ENCODE measurements at regions not wholly inside any gene's neighbourhood (a gene's known extent, or its start where the extent isn't known, plus 50 kb on each side); places are given as distances from the start of the nearest gene placed in this dataset.

GRCh38 chr11:119790476-119790875, 61.5 kb upstream of the NECTIN1 start:
- in situ Hi-C loops (cut with MboI) (no loop called here), intact Hi-C loops (cut with micrococcal nuclease) (no loop called here)
- DNase-seq (ENCODE audit: extremely low read depth in 1 of 4, low spot score in 3 of 4) (no peak), ATAC-seq (no peak), FAIRE-seq (no peak)
- Histone ChIP-seq H3K27ac (ENCODE audit: extremely low read depth, low read depth, low read length) (no peak overlapping the region), H3K36me3 (ENCODE audit: control insufficient read depth, insufficient read depth, low read length) (no peaks in the 10 kb centered on the region), H4K20me1 (replicated peaks; ENCODE audit: control insufficient read depth, insufficient read depth, low read length) (peaks cover 4% of the 10 kb centered on the region; the same call in 1 of the 2 replicates), H3K9me1 (ENCODE audit: control insufficient read depth, insufficient read depth, low read length) (no peaks in the 10 kb centered on the region), H3K79me2 (ENCODE audit: control insufficient read depth, insufficient read depth, low read length) (no peaks in the 10 kb centered on the region), H3K4me2 (ENCODE audit: insufficient read depth, low read length) (no peak overlapping the region), H3K27me3 (ENCODE audit: control insufficient read depth in 2 of 2, insufficient read depth in 2 of 2, low read length in 2 of 2) (peaks cover 5 to 56% of the 10 kb centered on the region in 2 experiments), H2AFZ (ENCODE audit: low read depth, low read length) (no peak overlapping the region), H3K4me3 (no peak overlapping the region), H3K4me1 (replicated peaks in 1 of 2; ENCODE audit: control insufficient read depth in 2 of 2, insufficient read depth in 2 of 2, low read length in 2 of 2) (peaks cover 0 to 2% of the 10 kb centered on the region in 2 experiments; a peak in 1 of 5 replicates), H3K9me3 (replicated peaks; ENCODE audit: control insufficient read depth, insufficient read depth, low read depth, low read length) (no peaks in the 10 kb centered on the region), H3K9ac (ENCODE audit: insufficient read depth in 1 of 2, low read depth in 2 of 2, low read length in 2 of 2) (no peak overlapping the region)
- BruUV-seq (replicated peaks), result no TSS peak
- no peak for TF ChIP-seq HCFC1 (IDR thresholded peaks at IDR 0.05; ENCODE audit: low read depth, low read length)
- no peak for TF ChIP-seq DIDO1 (tag; IDR thresholded peaks at IDR 0.05; ENCODE audit: low read depth)
- no peak for TF ChIP-seq TAF7 (tag; IDR thresholded peaks at IDR 0.05)
- TF ChIP-seq EZH2 (IDR thresholded peaks at IDR 0.05; ENCODE audit: borderline replicate concordance, low read depth, low read length), result no peak
- no peak for TF ChIP-seq RUNX1 (IDR thresholded peaks at IDR 0.05; ENCODE audit: low read depth)
- TF ChIP-seq E2F3 (CRISPR knock-in tag; IDR thresholded peaks at IDR 0.05), result no peak
- TF ChIP-seq ZNF696 (CRISPR knock-in tag; conservative IDR thresholded peaks at IDR 0.05), result no peak
- TF ChIP-seq SMAD3 (CRISPR knock-in tag; conservative IDR thresholded peaks at IDR 0.05), result no peak
- TF ChIP-seq KLF13 (tag; IDR thresholded peaks at IDR 0.05; ENCODE audit: borderline replicate concordance, low read depth), result no peak
- no peak for TF ChIP-seq ETV6 (IDR thresholded peaks at IDR 0.05; ENCODE audit: borderline replicate concordance in 1 of 2, low read depth in 2 of 2, low read length in 1 of 2)
- no peak for TF ChIP-seq ETV6 (CRISPR knock-in tag; IDR thresholded peaks at IDR 0.05; ENCODE audit: borderline replicate concordance)
- TF ChIP-seq KLF1 (tag; IDR thresholded peaks at IDR 0.05), result no peak
- TF ChIP-seq ZNF830 (CRISPR knock-in tag; IDR thresholded peaks at IDR 0.05), result no peak
- TF ChIP-seq PRPF4 (IDR thresholded peaks at IDR 0.05; ENCODE audit: insufficient read depth, low read depth, low read length, poor library complexity, severe bottlenecking), result no peak
- TF ChIP-seq ATF1 (CRISPR knock-in tag; IDR thresholded peaks at IDR 0.05), result no peak
- no peak for TF ChIP-seq ATF1 (tag; IDR thresholded peaks at IDR 0.05)
- no peak for TF ChIP-seq ZNF354B (CRISPR knock-in tag; IDR thresholded peaks at IDR 0.05)
- CTCF ChIA-PET (ENCODE audit: low intra/inter-chr PET ratio), result no interaction called here
- WGBS (ENCODE audit: insufficient coverage, low coverage, missing lambda C conversion rate), result 0% methylated on average over 9 of the region's 9 CpGs
- POLR2A ChIA-PET, result interaction anchor here (0.9 kb wide), 1 partner anchor 120 kb away, joined by 3 read pairs; no protein-coding TSS in a partner anchor

Measured in K562 (cell line).